ENCODE measurements at regions not wholly inside any gene's neighbourhood (a gene's known extent, or its start where the extent isn't known, plus 50 kb on each side); places are given as distances from the start of the nearest gene placed in this dataset.
"Not testable (repeated sequence)": the region's sequence is repeated elsewhere in the genome, so short reads cannot be mapped to it uniquely, and the experiment has no call there.

DNA sequence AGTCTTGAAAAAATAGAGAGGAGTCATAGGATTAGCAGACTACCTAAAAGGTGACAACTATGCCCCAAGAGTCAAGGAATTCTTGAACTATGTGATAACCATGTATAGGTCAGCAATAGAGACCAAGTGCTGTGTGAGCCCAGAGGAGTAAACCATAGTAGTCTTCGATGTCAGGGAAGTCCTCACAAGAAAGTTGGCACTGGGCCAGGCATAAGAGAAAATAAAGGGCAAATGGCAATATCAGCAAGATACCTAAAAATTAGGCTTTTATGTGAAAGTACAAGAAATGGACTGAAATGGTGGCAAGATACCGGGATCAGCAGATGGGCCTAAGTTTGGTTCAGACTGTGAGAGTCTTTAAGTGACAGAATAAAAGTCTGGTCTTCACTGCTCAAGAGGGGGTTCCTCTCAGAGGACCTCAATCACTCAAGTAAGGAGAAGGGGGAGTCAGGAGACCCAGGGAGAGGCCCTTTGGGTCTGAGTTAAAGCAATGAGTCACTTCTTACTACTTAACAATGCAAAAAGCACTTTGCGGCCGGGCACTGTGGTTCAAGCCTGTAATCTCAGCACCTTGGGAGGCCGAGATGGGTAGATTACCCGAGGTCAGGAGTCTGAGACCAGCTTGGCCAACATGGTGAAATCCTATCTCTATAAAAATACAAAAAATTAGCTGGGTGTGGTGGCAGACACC is 95.0 kb downstream of the TEX35 start:
- no peak for DNase-seq

DNA sequence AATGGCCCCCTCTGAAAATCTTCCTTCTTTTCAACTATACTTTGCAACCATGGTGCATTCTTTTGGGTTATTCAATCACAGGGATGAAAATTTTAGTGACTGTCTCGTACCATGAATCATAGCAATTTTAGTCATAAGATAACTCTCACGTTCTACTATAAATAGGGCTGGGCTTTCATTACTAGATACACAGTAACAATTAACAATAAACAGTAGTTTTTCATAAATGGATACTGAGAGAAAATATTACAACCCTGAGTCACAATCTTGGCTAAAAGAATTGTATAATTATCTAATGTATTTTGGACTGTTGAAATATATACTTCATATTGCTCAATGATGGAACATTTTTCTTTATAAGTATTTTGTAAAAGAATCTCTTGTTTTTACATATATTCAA is 96.1 kb downstream of the TEX35 start:
- DNase-seq: peak; percentile 17 to 36

DNA sequence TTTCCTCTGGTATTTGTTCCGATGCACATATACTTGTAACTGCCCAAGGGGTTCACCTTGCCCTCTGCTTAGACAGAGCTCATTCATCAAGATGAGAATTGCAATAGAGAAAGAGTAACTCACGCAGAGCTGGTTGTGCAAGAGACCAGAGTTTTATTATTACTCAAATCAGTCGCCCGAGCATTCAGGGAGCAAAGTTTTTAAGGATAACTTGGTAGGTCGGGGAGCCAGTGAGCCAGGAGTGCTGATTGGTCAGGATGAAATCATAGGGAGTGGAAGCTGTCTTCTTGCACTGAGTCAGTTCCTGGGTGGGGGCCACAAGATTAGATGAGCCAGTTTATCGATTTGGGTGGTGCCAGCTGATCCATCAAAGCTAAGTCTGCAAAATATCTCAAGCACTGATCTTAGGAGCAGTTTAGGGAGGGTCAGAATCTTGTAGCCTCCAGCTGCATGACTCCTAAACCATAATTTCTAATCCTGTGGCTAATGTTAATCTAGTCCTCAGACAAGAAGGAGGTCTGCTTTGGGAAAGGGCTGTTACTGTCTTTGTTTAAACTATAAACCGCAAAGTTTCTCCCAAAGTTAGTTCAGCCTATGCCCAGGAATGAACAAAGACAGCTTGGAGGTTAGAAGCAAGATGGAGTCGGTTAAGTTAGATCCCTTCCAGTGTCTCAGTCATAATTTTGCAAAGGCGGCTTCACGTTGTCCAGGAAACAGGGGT is 97.9 kb downstream of the TEX35 start:
- DNase-seq: not testable (repeated sequence)

DNA sequence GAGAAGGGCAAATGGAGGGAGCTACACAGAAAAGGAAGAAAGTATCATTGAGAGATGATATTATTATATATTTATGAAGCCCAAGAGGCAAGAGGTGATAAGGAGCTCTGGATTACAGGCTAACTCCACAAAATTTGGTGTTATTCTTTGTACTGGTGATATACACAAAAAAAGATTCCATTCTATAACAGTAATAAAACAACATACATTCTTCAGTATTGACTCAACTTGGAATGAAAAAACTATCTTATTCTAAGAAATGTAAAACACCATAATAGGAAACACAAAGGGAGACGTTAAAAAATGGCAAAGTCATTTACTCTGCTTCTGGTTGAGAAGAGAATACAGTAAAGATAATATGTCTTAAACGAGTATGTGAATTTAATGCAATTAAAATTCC is 99.4 kb downstream of the TEX35 start:
- DNase-seq: no peak

DNA sequence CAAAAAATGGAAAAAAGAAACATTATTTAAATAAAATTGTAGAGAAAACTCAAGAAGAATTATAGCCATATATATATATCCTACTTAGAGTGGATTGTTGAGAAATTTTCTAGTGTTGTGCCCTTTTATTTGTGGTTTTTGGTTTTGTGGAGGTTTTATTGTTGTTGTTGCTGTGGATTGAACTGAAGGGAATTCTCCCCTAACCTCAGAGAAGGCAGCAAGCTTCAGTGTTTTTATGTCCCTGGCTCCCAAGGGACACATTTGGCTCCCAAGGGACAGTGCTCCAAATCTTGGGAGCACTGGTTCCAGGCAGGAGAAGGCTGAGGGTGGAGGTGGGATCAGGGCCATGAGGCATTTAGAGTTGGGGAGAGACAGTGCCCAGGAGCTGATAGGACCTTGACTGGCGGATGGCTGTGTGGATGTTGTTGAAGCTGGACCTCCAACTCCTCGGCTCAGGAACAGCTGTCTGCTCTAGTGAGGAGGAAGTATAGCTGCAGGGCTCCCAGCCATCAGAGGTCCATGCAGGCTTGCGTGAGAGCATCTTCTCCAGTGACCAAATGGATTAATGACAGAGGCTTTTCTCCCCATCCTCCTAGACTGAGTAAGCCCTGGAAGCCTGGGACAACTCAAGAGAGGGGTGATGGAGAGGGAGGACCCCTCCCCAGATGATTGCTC is 100.5 kb downstream of the TEX35 start:
- no peak for DNase-seq

DNA sequence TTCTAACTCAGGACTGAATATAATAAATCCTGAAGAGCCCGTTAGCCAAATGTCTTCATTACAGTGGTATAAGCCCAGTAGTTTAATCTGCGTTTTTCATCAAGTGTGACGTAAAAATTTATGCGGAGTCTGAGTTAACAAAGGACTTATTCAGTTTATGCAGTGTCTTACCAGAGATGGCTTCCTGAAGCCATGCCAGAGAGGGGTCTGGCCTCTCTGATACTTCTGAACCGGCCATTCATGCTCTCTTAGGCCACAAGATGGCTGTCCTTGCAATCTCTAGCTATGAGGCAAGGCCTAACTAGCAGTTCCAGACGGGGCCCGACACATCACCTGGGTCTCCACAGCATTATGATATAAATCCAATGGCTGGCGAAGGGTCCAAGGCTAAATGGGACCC is 101.4 kb downstream of the TEX35 start:
- no peak for DNase-seq

DNA sequence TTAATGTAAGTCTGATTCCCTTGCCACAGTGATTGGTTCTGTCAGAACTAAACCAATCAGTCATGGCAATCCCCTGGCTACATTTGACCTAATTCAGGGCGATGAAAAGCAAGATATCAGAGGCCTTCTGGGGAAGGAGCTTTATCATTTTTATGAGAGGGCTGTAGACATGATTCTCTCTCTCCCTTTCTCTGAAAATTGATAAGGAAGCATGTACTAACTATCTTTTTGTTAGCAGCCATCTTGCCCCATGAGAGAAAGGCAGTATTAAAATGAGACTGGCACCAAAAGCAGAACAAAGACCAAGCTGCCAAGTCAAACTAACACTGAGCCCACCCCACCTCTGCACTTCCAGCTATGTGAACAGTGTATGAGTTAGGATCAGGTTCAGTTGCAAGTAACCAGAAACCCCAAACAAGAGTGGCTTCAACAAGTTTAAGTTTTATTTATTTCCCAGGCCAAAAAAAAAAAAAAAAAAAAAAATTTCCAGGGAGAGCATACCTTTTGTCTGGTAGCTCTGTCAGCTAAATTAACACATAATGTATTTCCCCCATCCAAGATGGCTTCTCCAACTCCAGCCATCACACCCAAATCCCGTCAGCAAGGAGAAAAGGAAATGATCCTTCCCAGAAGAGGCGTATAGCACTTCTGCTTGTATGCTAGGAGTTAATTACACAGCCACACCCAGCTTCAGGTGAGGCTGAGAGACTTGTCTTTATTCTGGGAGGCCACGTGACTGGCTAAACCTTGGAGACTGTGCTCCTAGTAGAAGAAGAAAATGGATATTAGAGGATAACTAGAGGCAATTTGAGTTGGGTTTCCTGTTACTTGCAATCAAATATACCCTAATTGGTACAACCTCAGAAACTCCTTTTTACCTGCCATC is 105.8 kb upstream of the RALGPS2 start:
- DNase-seq: no peak

DNA sequence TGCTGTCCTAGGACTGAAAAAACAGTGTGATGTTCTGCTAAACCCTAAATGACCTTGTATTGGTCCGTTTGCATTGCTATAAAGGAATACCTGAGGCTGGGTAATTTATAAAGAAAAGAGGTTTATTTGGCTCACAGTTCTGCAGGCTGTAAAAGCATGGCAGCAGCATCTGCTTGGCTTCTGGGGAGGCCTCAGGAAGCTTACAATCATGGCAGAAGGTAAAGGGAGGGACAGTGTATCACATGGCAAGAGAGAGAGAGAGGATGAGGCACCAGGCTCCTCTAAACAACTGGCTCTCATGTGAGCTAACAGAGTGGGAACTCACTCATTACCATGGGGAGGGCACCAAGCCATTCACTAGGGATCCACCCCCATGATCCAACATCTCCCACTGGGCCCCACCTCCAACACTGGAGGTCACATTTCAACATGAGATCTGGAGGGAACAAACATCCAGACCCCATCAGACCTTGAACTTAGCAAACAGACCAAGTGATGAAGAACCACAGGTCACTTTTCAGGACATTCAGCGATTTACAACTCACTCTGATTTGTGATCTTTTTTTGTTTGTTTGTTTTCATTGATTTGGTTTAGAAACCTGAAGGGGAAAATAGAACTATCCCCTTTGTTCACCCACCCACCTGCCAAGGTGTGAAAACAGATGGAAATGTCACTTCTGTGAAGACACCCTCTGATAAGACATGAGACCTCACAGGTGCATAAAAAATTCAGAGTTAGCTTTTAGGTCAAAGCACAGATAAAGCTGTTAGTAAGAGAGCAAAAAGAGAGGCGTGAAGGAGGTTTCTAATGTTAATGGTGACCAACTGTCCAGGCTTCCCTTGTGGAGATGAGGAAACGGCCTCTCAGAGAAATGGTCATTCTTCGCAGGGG is 104.2 kb upstream of the RALGPS2 start:
- DNase-seq: no peak

DNA sequence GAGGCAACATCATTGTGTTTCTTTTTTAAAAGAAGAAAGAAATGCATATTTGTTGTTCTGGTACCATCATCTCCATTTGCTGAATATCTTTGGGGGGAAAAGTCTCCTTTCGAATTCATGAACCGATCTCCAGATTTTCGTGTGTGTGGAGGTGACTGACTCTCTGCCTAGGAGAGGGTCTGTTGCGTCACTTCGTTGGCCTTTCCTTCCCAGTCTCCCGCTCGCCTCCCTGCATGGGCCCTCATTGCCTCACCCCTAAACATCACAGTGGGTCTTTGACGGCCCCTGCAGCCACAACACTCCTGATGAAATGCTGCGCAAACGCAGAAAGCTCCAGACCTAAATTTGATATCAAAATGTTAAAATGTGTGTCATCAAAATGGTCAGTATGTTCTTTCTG is 103.2 kb upstream of the RALGPS2 start:
- DNase-seq: no peak

DNA sequence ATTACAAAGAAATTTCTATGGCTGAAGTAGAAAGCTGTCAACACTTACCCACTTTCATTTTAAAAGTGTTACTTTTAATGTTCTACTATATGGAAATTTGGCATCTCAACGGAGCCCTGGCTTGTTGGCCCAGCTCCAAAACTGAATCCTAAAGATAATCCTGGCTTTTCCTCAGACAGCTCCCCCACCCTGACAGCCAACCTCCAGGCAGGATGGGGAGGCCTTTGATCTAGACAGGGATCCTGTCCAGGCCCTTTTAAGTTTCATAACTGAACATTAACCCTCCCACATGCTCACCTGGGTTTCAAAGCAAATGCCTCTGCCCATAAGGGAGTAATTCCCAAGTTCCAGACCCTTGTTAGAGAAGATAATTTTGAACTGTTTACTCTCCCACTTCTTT is 99.3 kb upstream of the RALGPS2 start:
- DNase-seq: no peak

DNA sequence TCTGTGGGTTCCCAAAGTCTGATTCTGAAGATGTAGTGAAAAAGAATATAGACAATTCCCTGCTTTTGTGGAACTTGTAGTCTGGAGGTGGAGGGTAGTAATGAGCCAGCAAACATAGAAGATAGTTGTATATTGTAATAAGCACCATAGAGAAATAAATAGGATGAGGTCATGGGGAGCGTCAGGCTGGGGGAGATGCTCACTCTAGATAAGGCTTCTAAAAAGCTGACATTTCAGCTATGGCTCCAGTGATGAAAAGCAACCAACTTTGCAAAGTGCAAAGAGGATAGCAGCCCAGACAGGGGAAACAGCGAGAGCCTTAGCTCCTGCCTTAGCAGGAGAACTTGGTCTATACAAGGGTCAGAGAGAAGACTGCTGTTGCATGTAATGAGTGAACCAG is 98.0 kb upstream of the RALGPS2 start:
- no peak for DNase-seq

DNA sequence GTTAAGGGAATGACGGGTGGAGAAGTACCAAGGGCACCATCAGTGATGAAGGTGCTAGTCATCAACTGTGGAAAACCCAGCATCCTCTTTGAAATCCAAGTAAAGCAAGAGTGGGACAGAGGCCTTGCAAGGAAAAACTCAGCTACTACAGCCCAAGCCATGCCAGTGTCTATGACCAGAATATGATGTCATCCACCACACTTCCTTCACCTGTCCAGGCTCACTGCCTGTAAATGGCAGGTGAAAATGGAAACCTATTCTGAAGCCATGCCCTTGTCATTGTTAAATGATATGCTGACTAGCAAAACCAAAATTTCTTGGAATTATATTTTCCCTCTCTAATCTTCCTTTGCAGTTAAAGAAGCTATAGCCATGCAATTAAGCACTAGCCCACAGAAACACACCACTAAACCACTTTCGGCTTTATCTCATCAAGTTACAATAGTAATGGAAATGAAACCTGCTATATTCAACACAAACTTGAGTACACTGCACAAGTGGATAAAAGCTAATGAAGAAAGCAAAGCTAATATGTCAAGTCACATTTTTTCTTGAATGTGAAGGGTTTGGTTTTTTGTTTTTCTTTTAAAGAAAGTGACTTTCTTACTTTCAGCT is 96.3 kb upstream of the RALGPS2 start:
- no peak for DNase-seq

DNA sequence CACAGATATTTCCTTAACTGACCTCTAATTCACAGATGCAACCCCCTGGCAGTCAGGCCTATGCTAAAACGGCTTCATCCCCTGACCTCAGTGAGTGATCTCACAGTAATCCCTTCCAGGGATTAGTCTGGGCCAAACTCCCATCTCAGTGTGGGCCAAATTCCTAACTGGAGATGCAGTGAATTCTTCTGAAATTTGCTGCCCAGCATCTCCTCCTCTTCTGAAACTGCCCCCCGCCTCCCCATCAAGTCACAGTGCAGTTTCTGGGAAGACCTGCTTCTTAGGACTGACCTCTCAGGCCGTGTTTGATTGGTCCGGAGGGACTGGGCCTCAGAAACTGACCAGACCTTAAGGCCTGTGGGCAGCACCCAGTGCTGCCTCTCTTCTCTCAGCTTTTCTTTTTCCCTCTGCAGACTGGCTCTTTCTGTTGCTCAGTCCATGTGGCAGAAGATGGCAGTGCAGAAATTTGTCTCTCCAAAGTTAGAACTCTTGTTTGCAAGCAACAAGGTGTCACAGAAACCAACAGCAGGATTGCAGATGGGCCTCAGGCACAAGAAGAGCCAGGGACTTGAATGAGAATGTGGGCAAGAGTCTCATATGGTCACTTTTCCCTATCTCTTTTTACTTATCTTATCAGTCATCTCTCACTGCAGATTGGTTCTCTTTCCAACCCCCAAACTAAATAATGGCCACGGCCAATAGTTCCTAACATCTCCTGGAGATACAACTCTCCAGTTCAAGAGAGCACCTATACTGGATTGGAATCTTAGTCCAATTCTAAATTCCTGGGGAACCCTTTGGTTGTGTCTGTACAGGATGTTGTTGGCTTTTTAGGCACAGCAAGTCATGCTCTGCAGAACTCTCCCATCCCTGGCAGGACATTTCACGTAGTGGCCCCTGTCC is 95.5 kb upstream of the RALGPS2 start:
- no peak for DNase-seq

DNA sequence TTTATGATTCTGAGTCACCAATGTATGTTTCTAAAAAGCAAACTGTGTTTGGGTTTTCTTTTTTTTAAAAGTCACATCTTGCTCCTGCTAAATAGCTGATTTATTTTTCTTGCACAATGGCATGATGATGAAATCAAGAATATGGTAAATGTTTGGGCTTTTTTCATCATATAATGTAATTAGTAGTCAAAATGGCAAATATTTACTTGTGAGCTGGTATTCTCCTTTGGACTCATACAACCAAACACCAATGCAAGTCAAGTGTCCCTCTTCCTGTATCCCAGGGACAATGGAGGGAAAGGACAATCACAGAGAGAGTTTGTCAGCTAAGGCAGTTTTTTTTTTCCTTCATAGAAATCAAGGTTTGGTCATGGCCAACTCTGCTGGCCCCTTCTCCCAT is 94.6 kb upstream of the RALGPS2 start:
- DNase-seq: no peak

DNA sequence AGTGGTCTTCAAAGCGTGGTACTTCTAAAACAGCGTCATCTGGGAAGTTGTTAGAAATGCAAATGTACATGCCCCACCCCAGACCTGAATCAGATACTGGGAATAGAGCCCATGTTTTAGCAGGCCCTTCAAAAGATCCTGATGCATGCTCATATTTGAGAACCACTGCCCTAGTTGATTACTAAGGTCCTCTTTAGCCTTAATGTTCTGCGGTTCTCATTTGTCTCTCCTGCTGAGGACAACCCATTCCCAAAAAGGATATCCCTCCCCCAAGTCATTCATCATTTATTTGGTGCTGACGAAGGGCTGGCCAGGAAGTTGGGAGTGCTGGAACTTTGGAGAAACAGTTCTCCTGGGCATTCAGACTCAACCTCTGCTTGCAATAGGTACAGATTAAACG is 92.4 kb upstream of the RALGPS2 start:
- DNase-seq: no peak

DNA sequence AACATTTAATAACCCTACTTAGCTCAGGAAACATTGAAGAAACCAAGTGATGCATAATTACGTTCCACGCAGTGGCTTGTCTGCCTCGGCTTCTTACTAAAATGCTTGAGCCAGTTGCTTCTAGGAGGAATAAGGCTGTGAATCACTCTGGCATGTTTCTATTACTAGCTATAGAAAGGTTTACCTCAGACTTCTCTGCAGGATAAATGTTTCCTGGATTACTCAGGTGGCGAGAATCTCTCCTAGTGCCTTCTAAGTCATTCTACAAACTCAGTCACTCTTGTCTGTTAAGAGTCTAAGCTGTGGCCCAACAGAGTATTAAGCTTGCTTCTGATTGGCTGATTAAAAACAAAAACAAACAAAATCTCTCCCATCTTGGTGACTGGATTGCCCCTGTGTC is 92.0 kb upstream of the RALGPS2 start:
- DNase-seq: no peak

DNA sequence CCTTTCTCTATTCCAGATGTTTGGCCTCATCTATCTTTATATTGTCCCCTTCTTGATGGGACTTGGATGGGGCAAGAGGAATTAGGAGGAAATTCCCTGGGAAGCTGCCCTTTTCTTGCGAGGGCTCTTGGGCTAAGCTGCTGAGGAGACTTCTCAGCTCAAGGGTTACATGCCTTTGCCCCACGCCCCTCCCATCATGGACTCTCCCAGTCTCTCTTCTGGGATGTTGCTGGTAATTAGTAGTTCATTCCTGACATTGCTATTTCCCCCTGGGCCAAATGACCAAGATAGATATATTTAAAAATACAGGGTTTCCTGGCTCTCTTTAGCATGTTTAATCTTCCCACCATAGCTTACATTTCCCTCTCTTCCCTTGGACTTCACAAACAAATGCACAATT is 90.6 kb upstream of the RALGPS2 start:
- no peak for DNase-seq

DNA sequence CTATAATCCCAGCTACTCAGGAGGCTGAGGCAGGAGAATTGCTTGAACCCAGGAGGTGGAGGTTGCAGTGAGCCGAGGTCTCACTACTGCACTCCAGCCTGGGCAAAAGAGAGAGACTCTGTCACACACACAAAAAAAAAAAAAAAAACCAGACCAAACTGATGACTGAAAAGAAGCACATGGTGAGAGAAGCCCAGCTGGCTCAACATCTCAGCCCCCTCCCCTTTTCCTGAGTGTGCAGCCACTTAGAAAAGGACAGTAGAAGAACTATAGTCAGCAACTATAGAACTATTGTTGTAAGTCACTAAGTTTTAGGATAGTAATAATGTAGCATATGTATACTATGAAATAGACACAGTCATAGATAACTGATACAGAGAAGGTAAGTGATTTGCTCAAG is 87.2 kb upstream of the RALGPS2 start:
- DNase-seq: peak in 1 of 2 donors; percentile 65

DNA sequence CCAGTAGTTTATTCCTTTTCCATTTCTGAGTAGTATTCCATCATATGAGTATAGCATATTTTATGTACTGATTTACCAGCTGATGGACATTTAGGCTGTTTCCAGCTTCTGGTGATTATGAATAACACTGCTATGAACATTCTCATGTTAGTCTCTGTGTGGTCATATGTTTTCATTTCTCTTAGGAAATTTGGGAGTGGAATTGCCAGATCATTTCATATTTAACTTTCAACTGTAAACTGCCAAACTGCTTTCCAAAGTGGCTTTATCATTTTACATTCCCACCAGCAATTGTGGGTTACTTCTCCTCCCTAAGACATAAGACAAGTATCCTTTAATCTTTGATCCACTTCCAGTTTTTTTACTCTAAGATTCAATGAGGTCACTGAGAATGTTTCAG is 85.7 kb upstream of the RALGPS2 start:
- DNase-seq: no peak

DNA sequence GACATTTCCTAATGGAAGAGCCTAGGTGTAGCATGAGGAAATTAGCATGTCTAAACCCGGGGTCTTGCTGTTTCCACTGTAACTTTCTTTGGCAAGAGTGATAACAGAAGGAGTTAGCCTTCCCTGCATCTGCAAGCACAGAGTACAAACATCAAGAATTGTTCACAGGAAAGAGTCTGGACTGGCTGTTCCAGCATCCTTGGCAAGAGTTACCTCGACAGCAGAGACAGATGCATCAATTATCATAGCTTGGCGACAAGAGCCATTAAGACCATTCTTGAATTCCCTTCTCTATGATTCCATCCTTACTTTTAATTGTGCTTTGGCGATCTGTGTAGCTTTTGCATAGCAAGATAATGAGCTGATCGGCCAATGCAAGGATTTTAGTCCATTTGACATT is 82.8 kb upstream of the RALGPS2 start:
- DNase-seq: no peak
